ENCODE measurements at regions not wholly inside any gene's neighbourhood (a gene's known extent, or its start where the extent isn't known, plus 50 kb on each side); places are given as distances from the start of the nearest gene placed in this dataset.
A peak's percentile ranks its signal among the peaks of the same experiment; 100 is the strongest.

DNA sequence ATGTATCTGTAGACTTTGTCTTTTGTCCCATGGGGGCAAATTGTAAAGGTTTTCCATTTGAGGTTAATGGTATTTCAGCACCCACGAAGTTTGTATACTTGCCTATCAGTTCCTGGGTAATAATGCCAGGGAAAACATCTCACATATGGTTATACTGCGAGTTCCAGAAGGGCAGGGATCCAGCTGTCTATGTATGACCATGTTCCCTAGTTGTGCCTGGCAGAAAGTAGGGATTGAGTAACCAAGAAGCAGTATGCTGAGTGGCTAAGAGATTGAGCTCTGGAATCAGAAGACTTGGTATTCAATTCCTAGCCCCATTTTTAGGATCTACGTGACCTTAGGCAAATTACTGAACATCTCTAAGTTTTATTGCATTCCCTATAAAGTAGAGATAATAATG, 173.2 kb upstream of the PWP1 start:
- Histone ChIP-seq H3K4me3 (no peak overlapping the region), H3K4me1 (no peaks in the 10 kb centered on the region), H3K36me3 (no peaks in the 10 kb centered on the region), H3K27ac (no peak overlapping the region), H3K9me3 (no peaks in the 10 kb centered on the region), H3K27me3 (no peaks in the 10 kb centered on the region)
- ATAC-seq = peak in 1 of 2 donors; percentile 42
- DNase-seq = no peak
- TF ChIP-seq, protein P1, sequence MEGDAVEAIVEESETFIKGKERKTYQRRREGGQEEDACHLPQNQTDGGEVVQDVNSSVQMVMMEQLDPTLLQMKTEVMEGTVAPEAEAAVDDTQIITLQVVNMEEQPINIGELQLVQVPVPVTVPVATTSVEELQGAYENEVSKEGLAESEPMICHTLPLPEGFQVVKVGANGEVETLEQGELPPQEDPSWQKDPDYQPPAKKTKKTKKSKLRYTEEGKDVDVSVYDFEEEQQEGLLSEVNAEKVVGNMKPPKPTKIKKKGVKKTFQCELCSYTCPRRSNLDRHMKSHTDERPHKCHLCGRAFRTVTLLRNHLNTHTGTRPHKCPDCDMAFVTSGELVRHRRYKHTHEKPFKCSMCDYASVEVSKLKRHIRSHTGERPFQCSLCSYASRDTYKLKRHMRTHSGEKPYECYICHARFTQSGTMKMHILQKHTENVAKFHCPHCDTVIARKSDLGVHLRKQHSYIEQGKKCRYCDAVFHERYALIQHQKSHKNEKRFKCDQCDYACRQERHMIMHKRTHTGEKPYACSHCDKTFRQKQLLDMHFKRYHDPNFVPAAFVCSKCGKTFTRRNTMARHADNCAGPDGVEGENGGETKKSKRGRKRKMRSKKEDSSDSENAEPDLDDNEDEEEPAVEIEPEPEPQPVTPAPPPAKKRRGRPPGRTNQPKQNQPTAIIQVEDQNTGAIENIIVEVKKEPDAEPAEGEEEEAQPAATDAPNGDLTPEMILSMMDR (IDR thresholded peaks at IDR 0.05 in 4 of 5, conservative IDR thresholded peaks at IDR 0.05 in 1 of 5) = no peak
- no peak for TF ChIP-seq POLR2A (IDR thresholded peaks at IDR 0.05)
- in situ Hi-C loops (cut with MboI; ENCODE audit: low sequenced_read_pairs in 4 of 4) (no loop called here), intact Hi-C loops (cut with DNase I; ENCODE audit: low total_unique reads) (no loop called here)

DNA sequence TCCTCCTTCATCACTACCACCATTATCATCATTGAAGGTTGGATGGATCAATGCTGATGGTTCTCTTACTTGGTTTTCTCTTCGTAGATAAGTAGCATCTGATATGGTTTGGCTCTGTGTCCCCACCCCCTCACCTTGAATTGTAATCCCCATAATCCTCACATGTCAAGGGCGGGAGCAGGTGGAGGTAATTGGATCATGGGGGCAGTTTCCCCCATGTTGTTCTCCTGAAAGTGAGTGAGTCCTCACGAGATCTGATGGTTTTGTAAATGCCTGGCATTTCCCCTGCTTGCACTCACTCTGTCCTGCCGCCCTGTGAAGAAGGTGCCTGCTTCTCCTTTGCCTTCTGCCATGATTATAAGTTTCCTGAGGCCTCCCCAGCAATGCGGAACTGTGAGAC, 172.4 kb upstream of the PWP1 start:
- TF ChIP-seq POLR2A (IDR thresholded peaks at IDR 0.05) = no peak
- TF ChIP-seq, protein P1 (IDR thresholded peaks at IDR 0.05 in 4 of 5, conservative IDR thresholded peaks at IDR 0.05 in 1 of 5) = no peak
- in situ Hi-C loops (cut with MboI; ENCODE audit: low sequenced_read_pairs in 4 of 4) (no loop called here), intact Hi-C loops (cut with DNase I; ENCODE audit: low total_unique reads) (no loop called here)
- Histone ChIP-seq H3K27ac (no peak overlapping the region), H3K4me3 (no peak overlapping the region), H3K9me3 (no peaks in the 10 kb centered on the region), H3K36me3 (no peaks in the 10 kb centered on the region), H3K4me1 (no peaks in the 10 kb centered on the region), H3K27me3 (no peaks in the 10 kb centered on the region)
- DNase-seq (no peak), ATAC-seq (no peak)

DNA sequence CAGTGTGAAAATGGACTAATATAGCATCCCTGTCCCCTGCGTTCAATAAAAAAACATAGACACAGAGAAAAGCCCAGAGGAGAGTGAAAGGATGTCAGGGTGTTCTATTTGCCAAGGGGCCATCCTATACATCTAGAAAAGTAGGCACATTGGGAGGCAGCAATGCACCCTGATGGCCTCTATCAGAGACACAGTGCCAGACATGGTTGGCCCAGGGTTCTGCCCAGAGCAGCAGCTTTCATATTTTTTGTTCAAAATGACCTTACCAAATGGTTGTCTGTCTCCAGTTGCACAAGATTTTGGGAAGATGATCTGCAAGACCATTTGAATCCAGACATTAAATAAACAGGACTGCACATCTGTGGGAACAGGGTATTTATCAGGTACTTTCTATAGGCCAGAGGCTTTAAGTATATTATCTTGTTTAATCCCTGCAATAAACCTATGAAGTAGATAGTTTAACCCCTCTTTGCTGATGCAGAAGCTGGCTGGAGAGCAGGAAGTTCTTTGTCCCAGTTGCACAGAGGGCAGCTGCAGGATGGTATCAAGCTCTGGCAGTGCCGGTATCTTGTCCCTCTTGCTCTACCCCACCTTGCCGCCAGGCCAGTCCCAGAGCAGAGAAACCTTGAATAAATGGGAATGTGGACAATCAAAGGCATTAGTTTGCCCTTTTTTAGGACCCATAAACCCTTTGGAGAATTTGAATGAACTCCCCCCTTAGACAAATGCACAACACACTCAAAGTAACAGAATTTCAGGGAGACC, 171.8 kb upstream of the PWP1 start:
- H3K9me3 ChIP-seq = no peaks in the 10 kb centered on the region
- TF ChIP-seq, protein P1 (IDR thresholded peaks at IDR 0.05 in 4 of 5, conservative IDR thresholded peaks at IDR 0.05 in 1 of 5) = no peak
- TF ChIP-seq POLR2A (IDR thresholded peaks at IDR 0.05) = no peak
- H3K36me3 ChIP-seq = no peaks in the 10 kb centered on the region
- DNase-seq (no peak), ATAC-seq (no peak)
- H3K27me3 ChIP-seq = no peaks in the 10 kb centered on the region
- in situ Hi-C loops (cut with MboI; ENCODE audit: low sequenced_read_pairs in 4 of 4) (no loop called here), intact Hi-C loops (cut with DNase I; ENCODE audit: low total_unique reads) (no loop called here)
- no peak overlapping the region for H3K4me3 ChIP-seq
- H3K27ac ChIP-seq = no peak overlapping the region
- H3K4me1 ChIP-seq = no peaks in the 10 kb centered on the region

DNA sequence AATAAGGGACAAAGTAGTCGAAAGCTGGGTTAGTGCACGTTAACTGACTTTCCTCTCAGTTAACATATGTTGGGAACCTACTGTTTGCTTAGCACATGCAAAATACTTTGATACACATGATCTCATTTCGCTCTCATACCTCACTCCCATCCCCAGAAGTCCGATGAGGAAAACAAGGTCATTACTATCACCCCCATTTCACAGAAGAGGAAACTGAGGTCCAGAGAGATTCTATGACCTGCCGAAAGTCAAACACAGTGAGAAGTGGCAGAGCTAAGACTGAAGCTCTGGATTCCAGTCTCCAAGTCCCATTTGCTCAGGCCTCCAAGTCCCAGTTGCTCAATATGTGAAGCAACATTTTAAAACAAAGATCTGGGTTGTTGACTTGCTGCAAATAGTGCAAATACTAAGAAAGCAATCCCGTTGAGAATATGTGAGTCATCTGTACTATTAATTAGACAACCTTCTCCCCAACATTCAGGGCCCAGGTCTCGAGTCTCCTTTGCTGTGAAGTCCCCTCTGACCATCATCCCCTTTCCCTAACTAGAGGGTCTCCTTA, 170.6 kb upstream of the PWP1 start:
- intact Hi-C loops (cut with DNase I; ENCODE audit: low total_unique reads) (no loop called here), in situ Hi-C loops (cut with MboI; ENCODE audit: low sequenced_read_pairs in 4 of 4) (no loop called here)
- TF ChIP-seq, protein P1 (IDR thresholded peaks at IDR 0.05 in 4 of 5, conservative IDR thresholded peaks at IDR 0.05 in 1 of 5) = no peak
- TF ChIP-seq POLR2A (IDR thresholded peaks at IDR 0.05) = no peak
- Histone ChIP-seq H3K9me3 (no peaks in the 10 kb centered on the region), H3K27me3 (no peaks in the 10 kb centered on the region), H3K36me3 (no peaks in the 10 kb centered on the region), H3K27ac (peak overlapping the region; percentile 6 to 54 (median 49)), H3K4me3 (no peak overlapping the region), H3K4me1 (no peaks in the 10 kb centered on the region)
- peak; percentile 73 to 81 for ATAC-seq
- peak in 1 of 2 donors; percentile 38 for DNase-seq

Measured in gastrocnemius medialis (tissue), 4 donors.